ENCODE measurements at regions not wholly inside any gene's neighbourhood (a gene's known extent, or its start where the extent isn't known, plus 50 kb on each side); places are given as distances from the start of the nearest gene placed in this dataset.

DNA sequence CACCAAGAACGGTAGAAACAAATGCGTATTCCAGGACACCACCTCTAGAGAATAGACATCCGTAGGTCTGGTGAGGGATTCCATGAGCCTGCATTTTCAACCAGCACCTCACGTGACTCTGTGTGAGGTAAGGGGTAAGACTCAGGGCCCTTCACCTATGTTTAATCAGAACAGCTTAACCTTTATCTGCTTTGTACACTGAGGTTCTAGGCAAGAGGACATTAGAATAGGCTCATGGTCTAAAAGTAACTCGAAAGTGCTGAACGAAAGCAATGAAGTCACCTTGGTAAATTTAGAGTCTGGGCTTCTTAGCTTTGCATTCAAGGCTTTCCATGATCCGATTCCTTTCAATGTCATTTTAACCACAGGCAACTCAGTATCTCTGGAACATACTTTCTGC is 270.5 kb upstream of the CADM1 start:
- WGBS, 2 donors (ENCODE audit: extremely low coverage in 2 of 2, insufficient read length in 2 of 2, insufficient replicate concordance in 1 of 2), result no CpG with 5 or more reads among the region's 7 CpGs
- Histone ChIP-seq H2BK5ac (ENCODE audit: low read length) (no peak overlapping the region), H3K9me3 (replicated peaks in 1 of 2; ENCODE audit: control insufficient read depth in 2 of 2, insufficient read depth in 1 of 2, low read depth in 1 of 2, low read length in 2 of 2) (no peaks in the 10 kb centered on the region), H3K4me2 (ENCODE audit: insufficient read depth, low read length, poor library complexity, severe bottlenecking) (no peak overlapping the region), H3K36me3 (replicated peaks in 1 of 2; ENCODE audit: control insufficient read depth in 2 of 2, insufficient read depth in 2 of 2, low read length in 2 of 2) (no peaks in the 10 kb centered on the region), H3K14ac (ENCODE audit: low read length) (no peak overlapping the region), H3K27ac (replicated peaks; ENCODE audit: low read length) (no peak overlapping the region), H2BK15ac (ENCODE audit: low read length) (no peak overlapping the region), H2AFZ (ENCODE audit: low read length) (no peak overlapping the region), H2BK12ac (ENCODE audit: low read length) (no peak overlapping the region), H3K4me1 (ENCODE audit: control insufficient read depth in 2 of 2, insufficient read depth in 1 of 2, low read depth in 1 of 2, low read length in 2 of 2) (peaks cover 0 to 3% of the 10 kb centered on the region in 2 donors), H3K4ac (ENCODE audit: low read length) (no peak overlapping the region), H4K91ac (ENCODE audit: low read depth, low read length, poor library complexity) (no peak overlapping the region), H2AK5ac (ENCODE audit: low read depth, low read length) (no peak overlapping the region), H3K27me3 (ENCODE audit: control insufficient read depth in 3 of 3, insufficient read depth in 3 of 3, low read depth in 1 of 3, low read length in 3 of 3) (no peaks in the 10 kb centered on the region), H3K23ac (ENCODE audit: low read depth, low read length, poor library complexity) (no peak overlapping the region), H3K79me1 (ENCODE audit: low read depth, low read length) (no peaks in the 10 kb centered on the region), H4K8ac (ENCODE audit: low read depth, low read length) (no peak overlapping the region), H3K9ac (ENCODE audit: low read depth, low read length, poor library complexity) (no peak overlapping the region), H3K4me3 (ENCODE audit: low read length in 2 of 2) (no peak overlapping the region), H3K18ac (ENCODE audit: low read length) (no peak overlapping the region), H2BK120ac (ENCODE audit: low read depth, low read length) (no peak overlapping the region)
- no peak for DNase-seq (ENCODE audit: low spot score)

DNA sequence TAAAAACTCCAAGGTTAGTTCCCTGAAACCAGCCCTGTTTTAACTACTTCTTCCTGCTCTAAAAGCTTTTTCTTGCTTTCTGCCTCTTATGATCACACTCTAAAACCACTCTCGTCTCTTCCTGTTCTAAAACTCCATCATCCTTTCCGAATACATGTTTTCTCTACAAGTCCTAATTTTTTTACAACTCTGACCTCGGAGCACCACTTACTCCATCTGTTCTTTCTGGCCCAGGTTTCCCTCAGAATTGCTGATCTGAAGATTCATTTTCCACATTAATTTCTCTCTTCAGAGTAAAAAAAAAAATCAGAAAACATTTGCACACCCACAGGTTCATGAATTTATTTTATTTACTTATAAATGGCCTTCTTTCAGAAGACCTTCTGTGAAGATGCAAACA is 265.7 kb upstream of the CADM1 start:
- no peak overlapping the region for H3K9ac ChIP-seq (ENCODE audit: low read depth, low read length, poor library complexity)
- no peak overlapping the region for H4K8ac ChIP-seq (ENCODE audit: low read depth, low read length)
- H3K4me2 ChIP-seq (ENCODE audit: insufficient read depth, low read length, poor library complexity, severe bottlenecking), result no peak overlapping the region
- H3K27ac ChIP-seq (replicated peaks; ENCODE audit: low read length), result no peak overlapping the region
- H3K36me3 ChIP-seq (replicated peaks in 1 of 2; ENCODE audit: control insufficient read depth in 2 of 2, insufficient read depth in 2 of 2, low read length in 2 of 2), result no peaks in the 10 kb centered on the region
- H2AFZ ChIP-seq (ENCODE audit: low read length), result no peak overlapping the region
- no peak overlapping the region for H3K14ac ChIP-seq (ENCODE audit: low read length)
- H3K4ac ChIP-seq (ENCODE audit: low read length), result no peak overlapping the region
- no peaks in the 10 kb centered on the region for H3K79me1 ChIP-seq (ENCODE audit: low read depth, low read length)
- no peak overlapping the region for H3K4me3 ChIP-seq (ENCODE audit: low read length in 2 of 2)
- H3K9me3 ChIP-seq (replicated peaks in 1 of 2; ENCODE audit: control insufficient read depth in 2 of 2, insufficient read depth in 1 of 2, low read depth in 1 of 2, low read length in 2 of 2), result no peaks in the 10 kb centered on the region
- H2BK15ac ChIP-seq (ENCODE audit: low read length), result no peak overlapping the region
- no peaks in the 10 kb centered on the region for H3K4me1 ChIP-seq (ENCODE audit: control insufficient read depth in 2 of 2, insufficient read depth in 1 of 2, low read depth in 1 of 2, low read length in 2 of 2)
- no peak overlapping the region for H4K91ac ChIP-seq (ENCODE audit: low read depth, low read length, poor library complexity)
- H3K27me3 ChIP-seq (ENCODE audit: control insufficient read depth in 3 of 3, insufficient read depth in 3 of 3, low read depth in 1 of 3, low read length in 3 of 3), result peaks cover 0 to 5% (median 0%) of the 10 kb centered on the region in 3 experiments
- no peak for DNase-seq (ENCODE audit: low spot score)
- H2BK12ac ChIP-seq (ENCODE audit: low read length), result no peak overlapping the region
- no peak overlapping the region for H2BK5ac ChIP-seq (ENCODE audit: low read length)
- no peak overlapping the region for H3K18ac ChIP-seq (ENCODE audit: low read length)
- H3K23ac ChIP-seq (ENCODE audit: low read depth, low read length, poor library complexity), result no peak overlapping the region
- no peak overlapping the region for H2AK5ac ChIP-seq (ENCODE audit: low read depth, low read length)
- H2BK120ac ChIP-seq (ENCODE audit: low read depth, low read length), result no peak overlapping the region
- 100% methylated on average over 2 of the region's 3 CpGs for WGBS, 2 donors (ENCODE audit: extremely low coverage in 2 of 2, insufficient read length in 2 of 2, insufficient replicate concordance in 1 of 2)

DNA sequence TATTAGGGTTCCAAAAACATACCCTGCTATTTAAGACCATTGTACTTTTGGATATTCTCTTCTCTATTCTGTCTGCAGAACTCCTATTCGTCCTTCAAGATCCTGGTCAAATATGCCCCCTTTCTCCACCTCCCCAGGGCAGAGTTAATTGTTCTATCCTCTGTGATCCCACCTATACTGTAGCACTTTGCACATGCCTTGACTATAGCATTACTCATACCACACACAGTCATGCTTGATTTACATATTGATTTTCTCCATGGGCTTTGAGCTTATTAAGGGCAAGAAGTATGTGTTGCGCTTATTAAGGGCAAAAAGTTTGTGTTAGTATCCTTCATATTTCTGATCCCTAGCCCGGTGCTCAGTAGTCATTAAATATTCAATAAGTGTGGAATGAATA is 263.7 kb upstream of the CADM1 start:
- Histone ChIP-seq H3K18ac (ENCODE audit: low read length) (no peak overlapping the region), H3K14ac (ENCODE audit: low read length) (no peak overlapping the region), H4K91ac (ENCODE audit: low read depth, low read length, poor library complexity) (no peak overlapping the region), H2BK120ac (ENCODE audit: low read depth, low read length) (no peak overlapping the region), H3K4me1 (ENCODE audit: control insufficient read depth in 2 of 2, insufficient read depth in 1 of 2, low read depth in 1 of 2, low read length in 2 of 2) (peaks cover 0 to 2% of the 10 kb centered on the region in 2 donors), H2BK12ac (ENCODE audit: low read length) (no peak overlapping the region), H3K4ac (ENCODE audit: low read length) (no peak overlapping the region), H3K23ac (ENCODE audit: low read depth, low read length, poor library complexity) (no peak overlapping the region), H3K4me2 (ENCODE audit: insufficient read depth, low read length, poor library complexity, severe bottlenecking) (no peak overlapping the region), H2AFZ (ENCODE audit: low read length) (no peak overlapping the region), H3K27ac (replicated peaks; ENCODE audit: low read length) (no peak overlapping the region), H3K4me3 (ENCODE audit: low read length in 2 of 2) (no peak overlapping the region), H3K36me3 (replicated peaks in 1 of 2; ENCODE audit: control insufficient read depth in 2 of 2, insufficient read depth in 2 of 2, low read length in 2 of 2) (no peaks in the 10 kb centered on the region), H4K8ac (ENCODE audit: low read depth, low read length) (no peak overlapping the region), H3K79me1 (ENCODE audit: low read depth, low read length) (no peaks in the 10 kb centered on the region), H3K9me3 (replicated peaks in 1 of 2; ENCODE audit: control insufficient read depth in 2 of 2, insufficient read depth in 1 of 2, low read depth in 1 of 2, low read length in 2 of 2) (no peaks in the 10 kb centered on the region), H2BK15ac (ENCODE audit: low read length) (no peak overlapping the region), H3K27me3 (ENCODE audit: control insufficient read depth in 3 of 3, insufficient read depth in 3 of 3, low read depth in 1 of 3, low read length in 3 of 3) (peaks cover 0 to 5% (median 0%) of the 10 kb centered on the region in 3 experiments), H3K9ac (ENCODE audit: low read depth, low read length, poor library complexity) (no peak overlapping the region), H2BK5ac (ENCODE audit: low read length) (no peak overlapping the region), H2AK5ac (ENCODE audit: low read depth, low read length) (no peak overlapping the region)
- no peak for DNase-seq (ENCODE audit: low spot score)
- no CpG with 5 or more reads among the region's 3 CpGs for WGBS, 2 donors (ENCODE audit: extremely low coverage in 2 of 2, insufficient read length in 2 of 2, insufficient replicate concordance in 1 of 2)

DNA sequence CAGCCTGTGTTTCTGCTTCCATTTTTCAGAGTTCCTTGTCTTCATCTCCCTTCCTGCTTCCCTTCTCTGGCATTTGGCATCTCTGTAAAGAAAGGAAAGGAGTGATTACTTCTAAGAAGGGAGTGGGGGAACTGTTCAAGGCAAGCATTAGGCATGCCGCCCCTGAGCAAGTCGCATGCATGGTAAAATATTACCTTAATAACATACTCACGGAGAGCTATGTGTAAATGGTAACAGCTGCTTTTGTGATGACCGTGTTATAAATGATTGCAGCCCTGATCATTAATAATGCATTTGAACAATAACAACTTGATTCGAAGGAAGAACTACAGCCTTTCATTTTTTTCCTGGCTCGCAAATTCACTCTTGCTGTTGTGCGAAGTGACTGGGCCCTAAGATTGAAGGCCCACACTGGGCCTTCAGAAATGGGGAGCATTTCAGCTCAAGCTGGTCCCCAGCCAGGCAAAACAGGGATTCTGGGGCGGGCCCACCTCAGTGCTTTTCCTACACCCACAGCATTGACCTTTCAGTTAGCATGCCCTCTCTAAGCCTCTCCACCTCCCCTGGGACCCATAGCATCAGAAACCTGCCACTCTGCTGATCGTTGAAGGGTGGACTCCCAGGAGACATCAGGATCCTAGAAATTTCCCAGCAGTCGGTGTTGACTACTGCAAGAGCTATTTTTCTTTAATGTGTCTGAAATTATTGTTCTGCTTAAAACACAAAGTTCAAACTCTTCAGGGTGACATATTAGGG is 263.0 kb upstream of the CADM1 start:
- H3K9ac ChIP-seq (ENCODE audit: low read depth, low read length, poor library complexity), result no peak overlapping the region
- WGBS, 2 donors (ENCODE audit: extremely low coverage in 2 of 2, insufficient read length in 2 of 2, insufficient replicate concordance in 1 of 2), result no CpG with 5 or more reads among the region's 10 CpGs
- H3K18ac ChIP-seq (ENCODE audit: low read length), result no peak overlapping the region
- H3K27ac ChIP-seq (replicated peaks; ENCODE audit: low read length), result no peak overlapping the region
- H3K4ac ChIP-seq (ENCODE audit: low read length), result no peak overlapping the region
- no peak overlapping the region for H2BK120ac ChIP-seq (ENCODE audit: low read depth, low read length)
- no peak overlapping the region for H2BK15ac ChIP-seq (ENCODE audit: low read length)
- H3K9me3 ChIP-seq (replicated peaks in 1 of 2; ENCODE audit: control insufficient read depth in 2 of 2, insufficient read depth in 1 of 2, low read depth in 1 of 2, low read length in 2 of 2), result no peaks in the 10 kb centered on the region
- H2BK12ac ChIP-seq (ENCODE audit: low read length), result no peak overlapping the region
- H3K27me3 ChIP-seq (ENCODE audit: control insufficient read depth in 3 of 3, insufficient read depth in 3 of 3, low read depth in 1 of 3, low read length in 3 of 3), result peaks cover 0 to 6% (median 0%) of the 10 kb centered on the region in 3 experiments
- no peak overlapping the region for H4K91ac ChIP-seq (ENCODE audit: low read depth, low read length, poor library complexity)
- H3K79me1 ChIP-seq (ENCODE audit: low read depth, low read length), result no peaks in the 10 kb centered on the region
- no peak overlapping the region for H3K4me2 ChIP-seq (ENCODE audit: insufficient read depth, low read length, poor library complexity, severe bottlenecking)
- H3K36me3 ChIP-seq (replicated peaks in 1 of 2; ENCODE audit: control insufficient read depth in 2 of 2, insufficient read depth in 2 of 2, low read length in 2 of 2), result no peaks in the 10 kb centered on the region
- no peak overlapping the region for H4K8ac ChIP-seq (ENCODE audit: low read depth, low read length)
- no peak for DNase-seq (ENCODE audit: low spot score)
- no peak overlapping the region for H3K14ac ChIP-seq (ENCODE audit: low read length)
- no peak overlapping the region for H2AK5ac ChIP-seq (ENCODE audit: low read depth, low read length)
- H2BK5ac ChIP-seq (ENCODE audit: low read length), result no peak overlapping the region
- H3K23ac ChIP-seq (ENCODE audit: low read depth, low read length, poor library complexity), result no peak overlapping the region
- no peak overlapping the region for H2AFZ ChIP-seq (ENCODE audit: low read length)
- no peak overlapping the region for H3K4me3 ChIP-seq (ENCODE audit: low read length in 2 of 2)
- H3K4me1 ChIP-seq (ENCODE audit: control insufficient read depth in 2 of 2, insufficient read depth in 1 of 2, low read depth in 1 of 2, low read length in 2 of 2), result peaks cover 0 to 2% of the 10 kb centered on the region in 2 donors

Data from neuronal stem cell (in vitro differentiated cells).